ENCODE measurements at regions not wholly inside any gene's neighbourhood (a gene's known extent, or its start where the extent isn't known, plus 50 kb on each side); places are given as distances from the start of the nearest gene placed in this dataset.
A peak's percentile ranks its signal among the peaks of the same experiment; 100 is the strongest.

GRCh38 chr1:70855203-70855602 is 192.4 kb downstream of the PTGER3 start:
- no peaks in the 10 kb centered on the region for H3K27me3 ChIP-seq (ENCODE audit: insufficient read depth, low read depth)
- H3F3A ChIP-seq (ENCODE audit: insufficient read depth, low read depth) = no peaks in the 10 kb centered on the region
- H2AFZ ChIP-seq = no peak overlapping the region
- H3K4me2 ChIP-seq = no peak overlapping the region
- CTCF ChIA-PET = no interaction called here
- TF ChIP-seq EZH2 (IDR thresholded peaks at IDR 0.05; ENCODE audit: low read depth) = no peak
- no peak for DNase-seq
- H3K36me3 ChIP-seq (ENCODE audit: low read depth) = no peaks in the 10 kb centered on the region
- H4K20me1 ChIP-seq (ENCODE audit: insufficient read depth) = no peaks in the 10 kb centered on the region
- H3K4me3 ChIP-seq = no peak overlapping the region
- intact Hi-C loops (cut with micrococcal nuclease; ENCODE audit: unreplicated experiment) = no loop called here
- H3K79me2 ChIP-seq (ENCODE audit: low read depth) = no peaks in the 10 kb centered on the region
- BruUV-seq (replicated peaks) = no TSS peak
- H3K27ac ChIP-seq = no peak overlapping the region
- no peaks in the 10 kb centered on the region for H3K4me1 ChIP-seq (replicated peaks; ENCODE audit: insufficient read depth)
- POLR2A ChIA-PET (ENCODE audit: unreplicated experiment) = no interaction called here
- no peaks in the 10 kb centered on the region for H3K9me2 ChIP-seq (ENCODE audit: insufficient read depth)
- no peaks in the 10 kb centered on the region for H3K9me3 ChIP-seq (ENCODE audit: insufficient read depth, low read depth)

DNA sequence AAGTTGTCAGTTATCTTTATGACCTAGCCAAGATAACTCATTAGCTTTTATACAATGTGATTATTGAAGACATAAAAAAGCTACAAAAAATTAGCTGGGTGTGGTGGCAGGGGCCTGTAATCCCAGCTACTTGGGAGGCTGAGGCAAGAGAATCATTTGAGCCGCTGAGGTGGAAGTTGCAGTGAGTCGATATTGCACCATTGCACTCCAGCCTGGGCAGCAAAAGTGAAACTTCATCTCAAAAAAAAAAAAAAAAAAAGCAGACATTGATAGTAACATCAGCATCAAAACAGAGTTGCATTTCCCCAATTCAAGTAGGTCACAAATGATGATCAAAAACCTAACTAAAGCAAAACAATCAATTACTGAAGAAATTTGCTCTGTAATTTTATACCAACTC is 191.4 kb downstream of the PTGER3 start:
- no TSS peak for BruUV-seq (replicated peaks)
- intact Hi-C loops (cut with micrococcal nuclease; ENCODE audit: unreplicated experiment) = no loop called here
- Histone ChIP-seq H3K36me3 (ENCODE audit: low read depth) (no peaks in the 10 kb centered on the region), H3K27me3 (ENCODE audit: insufficient read depth, low read depth) (no peaks in the 10 kb centered on the region), H3K4me1 (replicated peaks; ENCODE audit: insufficient read depth) (no peaks in the 10 kb centered on the region), H4K20me1 (ENCODE audit: insufficient read depth) (no peaks in the 10 kb centered on the region), H3K4me2 (no peak overlapping the region), H3K9me2 (ENCODE audit: insufficient read depth) (no peaks in the 10 kb centered on the region), H3K27ac (no peak overlapping the region), H3F3A (ENCODE audit: insufficient read depth, low read depth) (no peaks in the 10 kb centered on the region), H3K4me3 (no peak overlapping the region), H3K9me3 (ENCODE audit: insufficient read depth, low read depth) (no peaks in the 10 kb centered on the region), H2AFZ (no peak overlapping the region), H3K79me2 (ENCODE audit: low read depth) (no peaks in the 10 kb centered on the region)
- DNase-seq = no peak
- CTCF ChIA-PET = no interaction called here
- POLR2A ChIA-PET (ENCODE audit: unreplicated experiment) = no interaction called here
- TF ChIP-seq EZH2 (IDR thresholded peaks at IDR 0.05; ENCODE audit: low read depth) (no peak), CTCF (conservative IDR thresholded peaks at IDR 0.05) (no peak)

GRCh38 chr1:70863239-70863638 is 184.4 kb downstream of the PTGER3 start:
- Histone ChIP-seq H3K27ac (no peak overlapping the region), H3F3A (ENCODE audit: insufficient read depth, low read depth) (no peaks in the 10 kb centered on the region), H3K36me3 (ENCODE audit: low read depth) (no peaks in the 10 kb centered on the region), H3K27me3 (ENCODE audit: insufficient read depth, low read depth) (no peaks in the 10 kb centered on the region), H3K9me2 (ENCODE audit: insufficient read depth) (no peaks in the 10 kb centered on the region), H3K4me2 (no peak overlapping the region), H2AFZ (no peak overlapping the region), H4K20me1 (ENCODE audit: insufficient read depth) (no peaks in the 10 kb centered on the region), H3K9me3 (ENCODE audit: insufficient read depth, low read depth) (no peaks in the 10 kb centered on the region), H3K4me1 (replicated peaks; ENCODE audit: insufficient read depth) (peaks cover 12% of the 10 kb centered on the region), H3K4me3 (no peak overlapping the region), H3K79me2 (ENCODE audit: low read depth) (no peaks in the 10 kb centered on the region)
- intact Hi-C loops (cut with micrococcal nuclease; ENCODE audit: unreplicated experiment) = no loop called here
- POLR2A ChIA-PET (ENCODE audit: unreplicated experiment) = no interaction called here
- CTCF ChIA-PET = no interaction called here
- TF ChIP-seq EZH2 (IDR thresholded peaks at IDR 0.05; ENCODE audit: low read depth) (no peak), CTCF (conservative IDR thresholded peaks at IDR 0.05) (no peak)
- no peak for DNase-seq
- no TSS peak for BruUV-seq (replicated peaks)

GRCh38 chr1:70864302-70864701 is 183.3 kb downstream of the PTGER3 start:
- Histone ChIP-seq H3K36me3 (ENCODE audit: low read depth) (no peaks in the 10 kb centered on the region), H3F3A (ENCODE audit: insufficient read depth, low read depth) (no peaks in the 10 kb centered on the region), H4K20me1 (ENCODE audit: insufficient read depth) (no peaks in the 10 kb centered on the region), H3K4me2 (peak overlapping the region; percentile 26; the same call in 1 of the 2 replicates), H3K27ac (peak overlapping the region; percentile 53), H3K4me3 (no peak overlapping the region), H2AFZ (peak overlapping the region; percentile 54), H3K9me3 (ENCODE audit: insufficient read depth, low read depth) (no peaks in the 10 kb centered on the region), H3K4me1 (replicated peaks; ENCODE audit: insufficient read depth) (peaks cover 12% of the 10 kb centered on the region), H3K9me2 (ENCODE audit: insufficient read depth) (no peaks in the 10 kb centered on the region), H3K79me2 (ENCODE audit: low read depth) (no peaks in the 10 kb centered on the region), H3K27me3 (ENCODE audit: insufficient read depth, low read depth) (no peaks in the 10 kb centered on the region)
- TF ChIP-seq CTCF (conservative IDR thresholded peaks at IDR 0.05) = no peak
- no peak for TF ChIP-seq EZH2 (IDR thresholded peaks at IDR 0.05; ENCODE audit: low read depth)
- POLR2A ChIA-PET (ENCODE audit: unreplicated experiment) = no interaction called here
- no TSS peak for BruUV-seq (replicated peaks)
- CTCF ChIA-PET = no interaction called here
- intact Hi-C loops (cut with micrococcal nuclease; ENCODE audit: unreplicated experiment) = no loop called here
- peak in 1 of 2 experiments; percentile 45 for DNase-seq

Data from PC-9 (cell line).